DOHH2 (cell line): ENCODE measurements at regions not wholly inside any gene's neighbourhood (a gene's known extent, or its start where the extent isn't known, plus 50 kb on each side); places are given as distances from the start of the nearest gene placed in this dataset.

Source experiments
- EZH2phosphoT487 ChIP-seq: fragments of 200-600 bp; sonication (generic); IDR thresholded peaks from 2 replicates; pipeline ENCODE4 v1.6.1; 2017; ENCODE audit warnings: borderline replicate concordance, mild to moderate bottlenecking, antibody characterized with exemption, low read length, moderate library complexity, mixed read lengths
- TF ChIP-seq, protein P1 (sequence below): fragments of 200-600 bp; sonication (generic); IDR thresholded peaks from one replicate; pipeline ENCODE4 v1.5.1; 2014; ENCODE audit warnings: antibody characterized with exemption, mild to moderate bottlenecking, low read depth, low read length; ENCODE audit not compliant: poor library complexity, severe bottlenecking

DNA sequence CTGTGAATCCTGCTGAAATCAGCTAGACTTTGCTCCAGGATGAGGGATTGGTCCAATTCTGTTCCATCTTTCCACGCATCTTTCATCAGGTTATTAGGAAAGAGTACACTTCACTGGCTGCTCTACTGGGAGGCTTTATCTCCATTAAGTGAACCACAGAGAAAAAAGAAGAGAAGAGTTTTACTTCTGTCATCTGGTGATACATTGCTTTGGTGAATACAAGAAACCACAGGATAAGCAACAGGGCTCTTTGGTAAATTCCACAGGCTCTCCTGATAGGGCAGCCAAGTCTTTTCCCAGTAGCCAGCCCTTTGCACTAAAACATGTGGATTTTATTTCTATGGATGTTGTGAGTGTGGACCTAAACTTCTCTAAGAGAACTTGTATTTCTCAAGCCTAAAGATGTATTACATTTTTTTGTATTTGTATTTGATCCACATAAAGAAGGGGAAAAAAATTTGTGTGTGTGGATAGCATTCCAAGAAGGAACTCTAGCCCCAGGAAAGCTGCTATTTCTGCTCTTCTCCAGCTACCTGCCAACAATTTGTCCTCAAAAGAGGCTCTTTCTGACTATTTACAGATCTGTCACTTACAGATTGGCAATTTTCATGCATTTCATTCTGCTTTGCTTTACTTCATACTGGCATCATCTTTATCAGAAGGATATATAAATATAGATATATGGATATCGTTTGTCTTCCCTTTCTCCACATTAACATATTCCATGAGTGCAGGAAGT lies 1117.6 kb upstream of the TMEM132C start:
- TF ChIP-seq, protein P1, sequence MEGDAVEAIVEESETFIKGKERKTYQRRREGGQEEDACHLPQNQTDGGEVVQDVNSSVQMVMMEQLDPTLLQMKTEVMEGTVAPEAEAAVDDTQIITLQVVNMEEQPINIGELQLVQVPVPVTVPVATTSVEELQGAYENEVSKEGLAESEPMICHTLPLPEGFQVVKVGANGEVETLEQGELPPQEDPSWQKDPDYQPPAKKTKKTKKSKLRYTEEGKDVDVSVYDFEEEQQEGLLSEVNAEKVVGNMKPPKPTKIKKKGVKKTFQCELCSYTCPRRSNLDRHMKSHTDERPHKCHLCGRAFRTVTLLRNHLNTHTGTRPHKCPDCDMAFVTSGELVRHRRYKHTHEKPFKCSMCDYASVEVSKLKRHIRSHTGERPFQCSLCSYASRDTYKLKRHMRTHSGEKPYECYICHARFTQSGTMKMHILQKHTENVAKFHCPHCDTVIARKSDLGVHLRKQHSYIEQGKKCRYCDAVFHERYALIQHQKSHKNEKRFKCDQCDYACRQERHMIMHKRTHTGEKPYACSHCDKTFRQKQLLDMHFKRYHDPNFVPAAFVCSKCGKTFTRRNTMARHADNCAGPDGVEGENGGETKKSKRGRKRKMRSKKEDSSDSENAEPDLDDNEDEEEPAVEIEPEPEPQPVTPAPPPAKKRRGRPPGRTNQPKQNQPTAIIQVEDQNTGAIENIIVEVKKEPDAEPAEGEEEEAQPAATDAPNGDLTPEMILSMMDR: no peak
- no peak for TF ChIP-seq EZH2phosphoT487
